GM12892 (cell line): ENCODE measurements at regions not wholly inside any gene's neighbourhood (a gene's known extent, or its start where the extent isn't known, plus 50 kb on each side); places are given as distances from the start of the nearest gene placed in this dataset.

Source experiments
- DNase-seq: peaks from one replicate; pipeline ENCODE4 v3.0.0; 2011; ENCODE audit not compliant: insufficient read length
- FAIRE-seq: peaks from 2 replicates; lab custom pipeline; 2011; peaks lifted over from hg19 to GRCh38; lab: Jason Lieb, UNC
- POLR2A ChIP-seq: IDR thresholded peaks from 2 replicates; pipeline ENCODE4 v1.6.1; 2011; ENCODE audit warnings: low read depth, low read length, control low read depth
- POLR2AphosphoS5 ChIP-seq: IDR thresholded peaks from 2 replicates; pipeline ENCODE4 v1.6.1; 2011; ENCODE audit warnings: low read depth, low read length, control low read depth
- TAF1 ChIP-seq: IDR thresholded peaks from 2 replicates; pipeline ENCODE4 v1.6.1; 2011; ENCODE audit warnings: low read depth, mild to moderate bottlenecking, control low read depth, low read length, borderline replicate concordance

DNA sequence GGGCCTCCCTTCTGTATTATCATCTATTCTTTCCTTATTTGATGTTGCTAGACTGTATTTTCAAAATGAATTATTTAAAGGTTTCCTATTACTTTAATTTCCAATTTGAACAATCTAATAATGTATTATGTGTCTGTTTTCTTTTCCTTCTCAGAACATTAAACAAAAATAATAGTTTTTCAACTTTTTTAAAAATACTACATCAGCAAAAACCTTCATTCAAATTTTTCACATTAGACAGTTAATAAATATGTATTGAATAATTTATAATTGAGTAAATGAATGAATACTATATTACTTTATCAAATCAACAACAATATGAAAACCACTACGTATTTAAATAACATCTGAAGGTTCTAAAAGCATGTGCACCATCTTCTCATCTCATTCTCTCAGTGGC lies 644.1 kb upstream of the SEMA3D start:
- no peak for DNase-seq
- FAIRE-seq, result no peak
- TF ChIP-seq TAF1, result no peak
- no peak for TF ChIP-seq POLR2A
- TF ChIP-seq POLR2AphosphoS5, result no peak

- no peak for FAIRE-seq
Observed at GRCh38 chr7:85829817-85830432, 643.1 kb upstream of the SEMA3D start.

GRCh38 chr7:85829176-85829575 lies 642.3 kb upstream of the SEMA3D start:
- FAIRE-seq, result no peak
- DNase-seq, result no peak
- TF ChIP-seq TAF1 (no peak), POLR2AphosphoS5 (no peak), POLR2A (no peak)

More at GRCh38 chr7:85829817-85830432, 643.1 kb upstream of the SEMA3D start:
- no peak for TF ChIP-seq TAF1
- TF ChIP-seq POLR2AphosphoS5, result no peak
- TF ChIP-seq POLR2A, result no peak
- DNase-seq, result no peak

- TF ChIP-seq POLR2AphosphoS5 (no peak), TAF1 (no peak), POLR2A (no peak)
- DNase-seq (no peak), FAIRE-seq (no peak)
Observed at GRCh38 chr7:85828614-85829013, 641.8 kb upstream of the SEMA3D start.

GRCh38 chr7:85823396-85824080 lies 636.7 kb upstream of the SEMA3D start:
- TF ChIP-seq POLR2A (no peak), TAF1 (no peak), POLR2AphosphoS5 (no peak)
- FAIRE-seq (no peak), DNase-seq (no peak)

DNA sequence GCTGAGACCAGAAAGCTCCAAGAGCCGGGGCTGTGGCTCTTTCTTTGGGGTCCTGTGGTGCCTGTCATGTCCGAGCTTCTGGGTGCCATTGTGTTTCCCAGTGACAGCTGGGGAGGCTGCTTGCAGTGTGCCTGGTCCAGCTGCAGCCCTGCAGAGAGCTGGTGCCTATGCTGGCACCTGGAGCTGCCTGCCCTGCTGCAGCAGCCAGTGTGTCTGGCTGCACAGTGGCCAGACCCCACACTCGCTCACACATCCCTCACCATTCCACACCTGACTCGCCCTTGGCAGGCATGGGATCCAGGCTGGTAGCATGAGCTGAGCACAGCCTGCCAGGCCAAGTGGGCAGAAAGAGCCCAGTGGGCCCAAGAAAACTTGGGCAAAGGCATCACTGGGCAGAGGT lies 635.1 kb upstream of the SEMA3D start:
- DNase-seq, result no peak
- FAIRE-seq, result no peak
- TF ChIP-seq POLR2A, result no peak
- TF ChIP-seq POLR2AphosphoS5, result no peak
- TF ChIP-seq TAF1, result no peak

GRCh38 chr7:85820702-85821443 lies 634.0 kb upstream of the SEMA3D start:
- FAIRE-seq (no peak), DNase-seq (no peak)
- no peak for TF ChIP-seq POLR2AphosphoS5

DNA sequence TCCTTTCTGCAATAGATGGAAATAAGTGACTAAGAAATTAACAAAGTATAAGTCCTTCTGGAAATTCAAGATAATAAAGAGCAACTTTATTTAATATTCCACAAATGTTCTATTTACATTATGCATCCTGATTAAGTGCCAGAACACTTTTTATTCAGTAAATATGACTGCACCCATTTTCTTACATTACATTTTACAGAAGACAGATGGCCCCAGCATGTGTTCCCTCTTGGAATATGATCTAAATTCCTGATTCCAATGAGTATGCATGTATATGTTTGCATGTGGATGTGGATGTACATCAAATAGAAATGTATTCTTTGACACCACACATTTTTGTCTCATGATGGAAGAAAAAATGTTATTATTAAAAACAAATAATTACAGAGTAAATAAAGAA lies 628.7 kb upstream of the SEMA3D start:
- FAIRE-seq (no peak), DNase-seq (no peak)
- TF ChIP-seq POLR2A (no peak), TAF1 (no peak), POLR2AphosphoS5 (no peak)

- TF ChIP-seq TAF1 (no peak), POLR2A (no peak), POLR2AphosphoS5 (no peak)
- no peak for FAIRE-seq
- no peak for DNase-seq
Observed at GRCh38 chr7:85806321-85806720, 619.5 kb upstream of the SEMA3D start.

- no peak for FAIRE-seq
- DNase-seq, result no peak
Observed at GRCh38 chr7:85805656-85806055, 618.8 kb upstream of the SEMA3D start.

DNA sequence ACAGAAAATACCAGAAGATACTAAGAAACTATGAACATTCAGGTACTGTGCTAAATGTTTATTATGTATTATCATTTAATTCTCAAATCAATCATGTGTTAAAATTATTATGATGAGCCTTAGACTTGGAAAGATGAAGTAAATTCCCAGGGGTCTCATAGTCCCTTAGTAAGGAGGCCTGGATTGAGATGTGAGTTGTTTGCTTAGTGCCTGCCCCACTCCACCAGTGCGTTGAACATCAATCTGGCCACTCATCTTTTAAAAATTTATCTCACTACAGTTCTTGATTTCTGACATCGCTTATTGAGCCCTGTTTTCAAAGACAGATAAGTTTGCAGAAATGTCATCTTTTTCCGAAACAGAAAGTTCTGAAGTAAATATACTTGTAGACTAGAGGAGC lies 618.4 kb upstream of the SEMA3D start:
- FAIRE-seq (no peak), DNase-seq (no peak)
- TF ChIP-seq POLR2AphosphoS5 (no peak), TAF1 (no peak), POLR2A (no peak)

More at GRCh38 chr7:85805656-85806055, 618.8 kb upstream of the SEMA3D start:
- TF ChIP-seq TAF1, result no peak
- no peak for TF ChIP-seq POLR2AphosphoS5
- TF ChIP-seq POLR2A, result no peak

GRCh38 chr7:85802211-85802610 lies 615.4 kb upstream of the SEMA3D start:
- no peak for DNase-seq

More at GRCh38 chr7:85802211-85802610, 615.4 kb upstream of the SEMA3D start:
- FAIRE-seq, result no peak
- TF ChIP-seq POLR2AphosphoS5 (no peak), POLR2A (no peak), TAF1 (no peak)
